GM12878 (cell line): ENCODE measurements at regions not wholly inside any gene's neighbourhood (a gene's known extent, or its start where the extent isn't known, plus 50 kb on each side); places are given as distances from the start of the nearest gene placed in this dataset.

Experiments
- ATAC-seq: fragments of 200-7000 bp; cut with Tn5 transposase; 3 replicates; pipeline ENCODE4 v1.9.1; 2020; ENCODE audit warnings: mild to moderate bottlenecking, moderate library complexity
- BruUV-seq: library from RNA; stranded (reverse); fragments of 400-500 nt; replicated peaks from 2 replicates; lab custom pipeline; 2021; lab: Mats Ljungman, UMichigan
- CTCF ChIA-PET: fragments of 300-600 bp; sonication (Branson Sonifier 250); formaldehyde crosslinking; extraction: SDS; loops from one replicate; lab custom pipeline; 2021; ENCODE audit warnings: inconsistent platforms; lab: Yijun Ruan, JAX
- POLR2A ChIA-PET: fragments of 350-600 bp; formaldehyde crosslinking; extraction: SDS; loops from one replicate; lab custom pipeline; 2021; ENCODE audit warnings: inconsistent platforms; lab: Charles Lee
- RAD21 ChIA-PET: fragments of 300-600 bp; sonication (Branson Sonifier 250); formaldehyde crosslinking; loops from one replicate; lab custom pipeline; 2023; ENCODE audit warnings: antibody characterized with exemption; ENCODE audit not compliant: unreplicated experiment; lab: Charles Lee
- SMC1A ChIA-PET: fragments of 300-600 bp; sonication (Branson Sonifier 250); formaldehyde crosslinking; loops from one replicate; lab custom pipeline; 2023; ENCODE audit not compliant: unreplicated experiment, uncharacterized antibody; lab: Charles Lee
- DNase-seq: peaks from one replicate; pipeline ENCODE4 v3.0.0-alpha.2; 2011; ENCODE audit warnings: low read depth, low spot score
- FAIRE-seq: peaks from 3 replicates; lab custom pipeline; 2011; peaks lifted over from hg19 to GRCh38; lab: Jason Lieb, UNC
- H2AFZ ChIP-seq: 2 replicates; pipeline ENCODE4 v1.6.0; 2011; ENCODE audit warnings: low read depth, low read length, control low read depth; ENCODE audit not compliant: control insufficient read depth
- H3K27ac ChIP-seq: 2 replicates; pipeline ENCODE4 v1.5.1; 2011; ENCODE audit warnings: control low read depth; ENCODE audit not compliant: control insufficient read depth, insufficient read depth
- H3K27me3 ChIP-seq, 2 experiments: replicated peaks in 1 of 2; 2 replicates each; pipeline versions ENCODE4 v1.6.0 to v1.6.1; 2011; ENCODE audit warnings: low read length in 1 of 2; ENCODE audit not compliant: control insufficient read depth in 2 of 2, insufficient read depth in 2 of 2
- H3K36me3 ChIP-seq, 2 experiments: 2 replicates each; pipeline ENCODE4 v1.5.1; 2011; ENCODE audit warnings: low read length in 1 of 2; ENCODE audit not compliant: control insufficient read depth in 2 of 2, insufficient read depth in 2 of 2
- H3K4me1 ChIP-seq: 2 replicates; pipeline ENCODE4 v1.6.1; 2011; ENCODE audit warnings: mild to moderate bottlenecking, low read length, moderate library complexity, mixed read lengths; ENCODE audit not compliant: control insufficient read depth, insufficient read depth
- H3K4me2 ChIP-seq: 2 replicates; pipeline ENCODE4 v1.6.0; 2011; ENCODE audit warnings: control low read depth; ENCODE audit not compliant: control insufficient read depth, insufficient read depth
- H3K4me3 ChIP-seq: fragments of 200-600 bp; sonication (generic); 2 replicates; pipeline ENCODE4 v1.5.1; 2016
- H3K79me2 ChIP-seq: 2 replicates; pipeline ENCODE4 v1.6.0; 2011; ENCODE audit warnings: low read length; ENCODE audit not compliant: control insufficient read depth, insufficient read depth
- H3K9ac ChIP-seq: 2 replicates; pipeline ENCODE4 v1.8.0; 2011; ENCODE audit warnings: low read length, control low read depth, mixed read lengths; ENCODE audit not compliant: control insufficient read depth, insufficient read depth
- H3K9me3 ChIP-seq: replicated peaks from 3 replicates; pipeline ENCODE4 v1.5.1; 2011; ENCODE audit warnings: mild to moderate bottlenecking, low read length; ENCODE audit not compliant: control insufficient read depth, insufficient read depth
- H4K20me1 ChIP-seq: 2 replicates; pipeline ENCODE4 v1.6.0; 2011; ENCODE audit not compliant: control insufficient read depth, insufficient read depth
- CBFB ChIP-seq: IDR thresholded peaks from 2 replicates; pipeline ENCODE4 v1.6.1; 2016; ENCODE audit warnings: antibody characterized with exemption, low read depth
- CHD2 ChIP-seq: IDR thresholded peaks from 2 replicates; pipeline ENCODE4 v1.6.1; 2011; ENCODE audit warnings: low read depth, low read length, improper control_type of control experiment, borderline replicate concordance
- EGR1 ChIP-seq, 2 experiments: IDR thresholded peaks; 1 replicate in 1 of 2; 2 replicates in 1 of 2; pipeline ENCODE4 v1.6.1; 2011 to 2012; ENCODE audit warnings: low read depth in 2 of 2, low read length in 2 of 2, borderline replicate concordance in 1 of 2, mild to moderate bottlenecking in 1 of 2, moderate library complexity in 1 of 2
- FOS ChIP-seq: IDR thresholded peaks from 3 replicates; pipeline ENCODE4 v1.6.1; 2011; ENCODE audit warnings: borderline replicate concordance; ENCODE audit not compliant: insufficient read length; ENCODE audit errors: extremely low read depth
- GATAD2B ChIP-seq: fragments of 450-650 bp; conservative IDR thresholded peaks from 2 replicates; pipeline ENCODE4 v1.6.1; 2017; ENCODE audit warnings: low read depth, mild to moderate bottlenecking, moderate library complexity
- KDM1A ChIP-seq: fragments of 200-600 bp; sonication (generic); IDR thresholded peaks from 2 replicates; pipeline ENCODE4 v1.6.1; 2016; ENCODE audit warnings: borderline replicate concordance
- MTA3 ChIP-seq: IDR thresholded peaks from 2 replicates; pipeline ENCODE4 v1.6.1; 2012; ENCODE audit warnings: low read length, inconsistent platforms, borderline replicate concordance
- NFXL1 ChIP-seq: fragments of 450-650 bp; IDR thresholded peaks from 2 replicates; pipeline ENCODE4 v1.6.1; 2017; ENCODE audit warnings: antibody characterized with exemption, mild to moderate bottlenecking, borderline replicate concordance
- NR2F1 ChIP-seq: fragments of 450-650 bp; conservative IDR thresholded peaks from 2 replicates; pipeline ENCODE4 v1.6.1; 2017; ENCODE audit warnings: mild to moderate bottlenecking
- PAX5 ChIP-seq: IDR thresholded peaks from 2 replicates; pipeline ENCODE4 v1.6.1; 2011; ENCODE audit warnings: low read depth, low read length, borderline replicate concordance
- POLR2A ChIP-seq: IDR thresholded peaks from 2 replicates; pipeline ENCODE4 v1.6.1; 2011; ENCODE audit warnings: low read depth, mild to moderate bottlenecking, low read length
- USF1 ChIP-seq: IDR thresholded peaks from 2 replicates; pipeline ENCODE4 v1.6.1; 2011; ENCODE audit warnings: borderline replicate concordance, low read depth, mild to moderate bottlenecking, moderate library complexity, mixed read lengths, low read length; ENCODE audit not compliant: insufficient read depth; ENCODE audit errors: extremely low read length
- ZBED1 ChIP-seq: IDR thresholded peaks from 2 replicates; pipeline ENCODE4 v1.6.1; 2016; ENCODE audit warnings: borderline replicate concordance
- ZNF687 ChIP-seq: fragments of 450-650 bp; IDR thresholded peaks from 2 replicates; pipeline ENCODE4 v1.6.1; 2017; ENCODE audit warnings: mild to moderate bottlenecking, moderate library complexity
- WGBS: methylation state at CpG from one replicate; pipeline ENCODE4 v1.1.6; 2016; ENCODE audit warnings: low lambda C conversion rate; ENCODE audit not compliant: insufficient replicate concordance, insufficient coverage; ENCODE audit errors: missing lambda C conversion rate; 5-methylcytosine and 5-hydroxymethylcytosine counted together
- in situ Hi-C: fragments of 300-500 bp; cut with MboI; formaldehyde crosslinking; loops from 9 replicates; pipeline ENCODE4 v1.14.3; 2018; ENCODE audit warnings: mixed read lengths
- intact Hi-C: fragments of 100-400 bp; cut with micrococcal nuclease; formaldehyde crosslinking; loops from one replicate; pipeline ENCODE4 v1.14.2; 2022; ENCODE audit not compliant: unreplicated experiment
- TF ChIP-seq, protein P1 (sequence below): fragments of 450-650 bp; conservative IDR thresholded peaks from 2 replicates; pipeline ENCODE4 v1.6.1; 2017; ENCODE audit warnings: mild to moderate bottlenecking, moderate library complexity
- TF ChIP-seq, protein P2 (sequence below), 3 experiments: IDR thresholded peaks in 2 of 3; conservative IDR thresholded peaks in 1 of 3; 2 replicates each; pipeline ENCODE4 v1.5.1; 2011; ENCODE audit warnings: low read depth in 3 of 3, low read length in 3 of 3, mild to moderate bottlenecking in 3 of 3, control low read depth in 2 of 3, moderate library complexity in 2 of 3, inconsistent platforms in 1 of 3, mixed read lengths in 1 of 3; ENCODE audit not compliant: control insufficient read depth in 2 of 3, insufficient read depth in 1 of 3; ENCODE audit errors: extremely low read depth in 1 of 3

- BruUV-seq = no TSS peak
- no peak overlapping the region for H2AFZ ChIP-seq
- RAD21 ChIA-PET = no interaction called here
- TF ChIP-seq KDM1A = no peak
- no peak for TF ChIP-seq EGR1 (IDR thresholded peaks at IDR 0.05; ENCODE audit: borderline replicate concordance in 1 of 2, low read depth in 2 of 2, low read length in 2 of 2)
- TF ChIP-seq POLR2A = no peak
- TF ChIP-seq MTA3 = no peak
- TF ChIP-seq CHD2 = no peak
- TF ChIP-seq, protein P1, sequence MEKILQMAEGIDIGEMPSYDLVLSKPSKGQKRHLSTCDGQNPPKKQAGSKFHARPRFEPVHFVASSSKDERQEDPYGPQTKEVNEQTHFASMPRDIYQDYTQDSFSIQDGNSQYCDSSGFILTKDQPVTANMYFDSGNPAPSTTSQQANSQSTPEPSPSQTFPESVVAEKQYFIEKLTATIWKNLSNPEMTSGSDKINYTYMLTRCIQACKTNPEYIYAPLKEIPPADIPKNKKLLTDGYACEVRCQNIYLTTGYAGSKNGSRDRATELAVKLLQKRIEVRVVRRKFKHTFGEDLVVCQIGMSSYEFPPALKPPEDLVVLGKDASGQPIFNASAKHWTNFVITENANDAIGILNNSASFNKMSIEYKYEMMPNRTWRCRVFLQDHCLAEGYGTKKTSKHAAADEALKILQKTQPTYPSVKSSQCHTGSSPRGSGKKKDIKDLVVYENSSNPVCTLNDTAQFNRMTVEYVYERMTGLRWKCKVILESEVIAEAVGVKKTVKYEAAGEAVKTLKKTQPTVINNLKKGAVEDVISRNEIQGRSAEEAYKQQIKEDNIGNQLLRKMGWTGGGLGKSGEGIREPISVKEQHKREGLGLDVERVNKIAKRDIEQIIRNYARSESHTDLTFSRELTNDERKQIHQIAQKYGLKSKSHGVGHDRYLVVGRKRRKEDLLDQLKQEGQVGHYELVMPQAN = no peak
- no peak for TF ChIP-seq ZBED1
- no peak for TF ChIP-seq USF1
- TF ChIP-seq PAX5 = no peak
- TF ChIP-seq, protein P2, sequence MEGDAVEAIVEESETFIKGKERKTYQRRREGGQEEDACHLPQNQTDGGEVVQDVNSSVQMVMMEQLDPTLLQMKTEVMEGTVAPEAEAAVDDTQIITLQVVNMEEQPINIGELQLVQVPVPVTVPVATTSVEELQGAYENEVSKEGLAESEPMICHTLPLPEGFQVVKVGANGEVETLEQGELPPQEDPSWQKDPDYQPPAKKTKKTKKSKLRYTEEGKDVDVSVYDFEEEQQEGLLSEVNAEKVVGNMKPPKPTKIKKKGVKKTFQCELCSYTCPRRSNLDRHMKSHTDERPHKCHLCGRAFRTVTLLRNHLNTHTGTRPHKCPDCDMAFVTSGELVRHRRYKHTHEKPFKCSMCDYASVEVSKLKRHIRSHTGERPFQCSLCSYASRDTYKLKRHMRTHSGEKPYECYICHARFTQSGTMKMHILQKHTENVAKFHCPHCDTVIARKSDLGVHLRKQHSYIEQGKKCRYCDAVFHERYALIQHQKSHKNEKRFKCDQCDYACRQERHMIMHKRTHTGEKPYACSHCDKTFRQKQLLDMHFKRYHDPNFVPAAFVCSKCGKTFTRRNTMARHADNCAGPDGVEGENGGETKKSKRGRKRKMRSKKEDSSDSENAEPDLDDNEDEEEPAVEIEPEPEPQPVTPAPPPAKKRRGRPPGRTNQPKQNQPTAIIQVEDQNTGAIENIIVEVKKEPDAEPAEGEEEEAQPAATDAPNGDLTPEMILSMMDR (IDR thresholded peaks at IDR 0.05 in 2 of 3, conservative IDR thresholded peaks at IDR 0.05 in 1 of 3; ENCODE audit: control insufficient read depth in 2 of 3, extremely low read depth in 1 of 3, insufficient read depth in 1 of 3, low read depth in 3 of 3, low read length in 3 of 3) = no peak
- no peak for TF ChIP-seq NR2F1
- TF ChIP-seq NFXL1 = no peak
- TF ChIP-seq CBFB = no peak
- no peak for TF ChIP-seq GATAD2B
- TF ChIP-seq FOS = no peak
- no peak for TF ChIP-seq ZNF687
Observed at GRCh38 chr5:13427827-13428557, 516.5 kb downstream of the DNAH5 start.

More at GRCh38 chr5:13427827-13428557, 516.5 kb downstream of the DNAH5 start:
- no peak overlapping the region for H3K4me2 ChIP-seq
- ChIA-PET POLR2A (no interaction called here), CTCF (no interaction called here), SMC1A (no interaction called here)
- H3K79me2 ChIP-seq = no peaks in the 10 kb centered on the region
- no peak overlapping the region for H3K4me3 ChIP-seq
- H3K36me3 ChIP-seq = no peaks in the 10 kb centered on the region
- DNase-seq = no peak
- H3K9ac ChIP-seq = no peak overlapping the region
- 34% methylated on average over 6 of the region's 6 CpGs for WGBS
- in situ Hi-C loops = no loop called here
- no peaks in the 10 kb centered on the region for H3K4me1 ChIP-seq
- ATAC-seq = no peak
- intact Hi-C loops = no loop called here
- no peaks in the 10 kb centered on the region for H3K27me3 ChIP-seq
- H3K27ac ChIP-seq = no peak overlapping the region
- no peaks in the 10 kb centered on the region for H3K9me3 ChIP-seq
- no peaks in the 10 kb centered on the region for H4K20me1 ChIP-seq
- FAIRE-seq = no peak
